IMR-90 (cell line): ENCODE measurements at regions not wholly inside any gene's neighbourhood (a gene's known extent, or its start where the extent isn't known, plus 50 kb on each side); places are given as distances from the start of the nearest gene placed in this dataset.

Experiments
- ATAC-seq: fragments of 200-7000 bp; cut with Tn5 transposase; 2 replicates; pipeline ENCODE4 v1.9.1; 2020; ENCODE audit warnings: low read depth, mild to moderate bottlenecking, moderate library complexity
- BruUV-seq: library from RNA; stranded (reverse); fragments of 400-500 nt; replicated peaks from 2 replicates; lab custom pipeline; 2021; lab: Mats Ljungman, UMichigan
- CTCF ChIA-PET: fragments of 300-600 bp; formaldehyde crosslinking; extraction: SDS; loops from one replicate; lab custom pipeline; 2021; ENCODE audit warnings: antibody characterized with exemption; lab: Yijun Ruan, JAX
- POLR2A ChIA-PET: fragments of 300-600 bp; sonication (Branson Sonifier 250); formaldehyde crosslinking; loops from one replicate; lab custom pipeline; 2022; ENCODE audit warnings: antibody characterized with exemption; ENCODE audit not compliant: unreplicated experiment; lab: Charles Lee
- DNase-seq: peaks from one replicate; pipeline ENCODE4 v3.0.0; 2013
- H2AFZ ChIP-seq: replicated peaks from 2 replicates; pipeline ENCODE3; 2013; ENCODE audit warnings: low read length, mild to moderate bottlenecking; ENCODE audit not compliant: poor library complexity
- H2AK5ac ChIP-seq: 2 replicates; pipeline ENCODE4 v1.6.1; 2013; ENCODE audit warnings: low read depth, low read length, inconsistent platforms
- H2AK9ac ChIP-seq: replicated peaks from 2 replicates; pipeline ENCODE3; 2013; ENCODE audit warnings: mild to moderate bottlenecking, low read depth, low read length, moderate library complexity; ENCODE audit not compliant: poor library complexity
- H2BK120ac ChIP-seq: 2 replicates; pipeline ENCODE4 v1.6.1; 2013; ENCODE audit warnings: low read depth, low read length, inconsistent platforms
- H2BK15ac ChIP-seq: 3 replicates; pipeline ENCODE4 v1.6.1; 2013; ENCODE audit warnings: low read depth, low read length, inconsistent platforms
- H2BK20ac ChIP-seq: 2 replicates; pipeline ENCODE4 v1.6.1; 2013; ENCODE audit warnings: low read depth, mild to moderate bottlenecking, inconsistent platforms, low read length, moderate library complexity
- H2BK5ac ChIP-seq: 2 replicates; pipeline ENCODE4 v1.6.1; 2013; ENCODE audit warnings: mild to moderate bottlenecking, low read depth, low read length, inconsistent platforms; ENCODE audit not compliant: poor library complexity, severe bottlenecking
- H3K14ac ChIP-seq: replicated peaks from 2 replicates; pipeline ENCODE4 v1.6.1; 2013; ENCODE audit warnings: low read depth, low read length, inconsistent platforms
- H3K18ac ChIP-seq: 2 replicates; pipeline ENCODE4 v1.6.1; 2013; ENCODE audit warnings: low read depth, low read length, control low read depth
- H3K23ac ChIP-seq: 2 replicates; pipeline ENCODE4 v1.6.1; 2013; ENCODE audit warnings: low read depth, low read length, inconsistent platforms
- H3K27ac ChIP-seq: 2 replicates; pipeline ENCODE4 v1.5.1; 2013; ENCODE audit warnings: mild to moderate bottlenecking, control low read depth, low read length; ENCODE audit not compliant: insufficient read depth
- H3K27me3 ChIP-seq: 2 replicates; pipeline ENCODE4 v1.6.1; 2013; ENCODE audit warnings: low read length; ENCODE audit not compliant: control insufficient read depth, insufficient read depth
- H3K36me3 ChIP-seq: 2 replicates; pipeline ENCODE4 v1.6.1; 2013; ENCODE audit warnings: low read length, mixed read lengths; ENCODE audit not compliant: control insufficient read depth, insufficient read depth
- H3K4ac ChIP-seq: 2 replicates; pipeline ENCODE4 v1.6.1; 2013; ENCODE audit warnings: low read depth, low read length, inconsistent platforms
- H3K4me1 ChIP-seq: 2 replicates; pipeline ENCODE4 v1.6.1; 2013; ENCODE audit warnings: low read length, mixed read lengths; ENCODE audit not compliant: control insufficient read depth, insufficient read depth
- H3K4me2 ChIP-seq: 2 replicates; pipeline ENCODE4 v1.6.1; 2013; ENCODE audit warnings: low read depth, mild to moderate bottlenecking, control low read depth, low read length, moderate library complexity
- H3K4me3 ChIP-seq: 2 replicates; pipeline ENCODE4 v1.5.1; 2013; ENCODE audit warnings: low read depth, mild to moderate bottlenecking, control low read depth, low read length, moderate library complexity; ENCODE audit not compliant: insufficient read depth
- H3K56ac ChIP-seq: 2 replicates; pipeline ENCODE4 v1.6.1; 2013; ENCODE audit warnings: low read length, inconsistent platforms; ENCODE audit not compliant: insufficient read depth; ENCODE audit errors: extremely low read depth
- H3K79me1 ChIP-seq, 2 experiments: 2 replicates each; pipeline ENCODE4 v1.6.1; 2013; ENCODE audit warnings: low read length in 2 of 2, inconsistent platforms in 1 of 2, low read depth in 1 of 2
- H3K9ac ChIP-seq: 2 replicates; pipeline ENCODE4 v1.6.1; 2013; ENCODE audit warnings: low read depth, low read length, control low read depth
- H3K9me1 ChIP-seq: 2 replicates; pipeline ENCODE4 v1.6.1; 2013; ENCODE audit warnings: low read length, inconsistent platforms; ENCODE audit not compliant: insufficient read depth
- H3K9me3 ChIP-seq: 2 replicates; pipeline ENCODE4 v1.6.1; 2013; ENCODE audit warnings: low read length; ENCODE audit not compliant: control insufficient read depth, insufficient read depth
- H4K20me1 ChIP-seq: 2 replicates; pipeline ENCODE4 v1.6.1; 2013; ENCODE audit warnings: low read length, inconsistent platforms; ENCODE audit not compliant: insufficient read depth
- H4K5ac ChIP-seq: 2 replicates; pipeline ENCODE4 v1.6.1; 2013; ENCODE audit warnings: mild to moderate bottlenecking, low read depth, low read length, control low read depth
- H4K8ac ChIP-seq, 2 experiments: 2 replicates each; pipeline ENCODE4 v1.6.1; 2013; ENCODE audit warnings: low read depth in 2 of 2, low read length in 2 of 2, control low read depth in 1 of 2, inconsistent platforms in 1 of 2
- H4K91ac ChIP-seq: 2 replicates; pipeline ENCODE4 v1.6.1; 2013; ENCODE audit warnings: low read depth, low read length, inconsistent platforms; ENCODE audit not compliant: insufficient read depth
- BHLHE40 ChIP-seq: fragments of 150-350 bp; IDR thresholded peaks from 2 replicates; pipeline ENCODE4 v1.6.1; 2016; ENCODE audit warnings: mild to moderate bottlenecking, low read depth, low read length
- CEBPB ChIP-seq: IDR thresholded peaks from 2 replicates; pipeline ENCODE4 v1.6.1; 2012; ENCODE audit warnings: low read depth, low read length, improper control_type of control experiment
- CHD1 ChIP-seq: IDR thresholded peaks from 2 replicates; pipeline ENCODE4 v1.6.1; 2012; ENCODE audit warnings: low read depth, low read length, improper control_type of control experiment
- FOS ChIP-seq: fragments of 150-350 bp; IDR thresholded peaks from 2 replicates; pipeline ENCODE4 v1.6.1; 2016; ENCODE audit warnings: low read depth, low read length
- MAFK ChIP-seq: IDR thresholded peaks from 2 replicates; pipeline ENCODE4 v1.6.1; 2012; ENCODE audit warnings: low read depth, low read length, improper control_type of control experiment
- MAZ ChIP-seq: IDR thresholded peaks from 2 replicates; pipeline ENCODE4 v1.6.1; 2012; ENCODE audit warnings: low read depth, mild to moderate bottlenecking, low read length, improper control_type of control experiment, moderate library complexity, borderline replicate concordance
- MXI1 ChIP-seq: IDR thresholded peaks from 2 replicates; pipeline ENCODE4 v1.6.1; 2012; ENCODE audit warnings: low read depth, mild to moderate bottlenecking, low read length, moderate library complexity, borderline replicate concordance
- NFE2L2 ChIP-seq: fragments of 150-350 bp; IDR thresholded peaks from 2 replicates; pipeline ENCODE4 v1.6.1; 2016; ENCODE audit warnings: low read depth, mild to moderate bottlenecking, low read length
- POLR2A ChIP-seq: IDR thresholded peaks from 2 replicates; pipeline ENCODE4 v1.6.1; 2012; ENCODE audit warnings: mild to moderate bottlenecking, low read depth, low read length
- RAD21 ChIP-seq: IDR thresholded peaks from 2 replicates; pipeline ENCODE4 v1.6.1; 2012; ENCODE audit warnings: low read length, improper control_type of control experiment
- RCOR1 ChIP-seq: IDR thresholded peaks from 2 replicates; pipeline ENCODE4 v1.6.1; 2012; ENCODE audit warnings: mild to moderate bottlenecking, low read length, improper control_type of control experiment; ENCODE audit not compliant: insufficient replicate concordance
- RFX5 ChIP-seq: IDR thresholded peaks from 2 replicates; pipeline ENCODE4 v1.8.0; 2012; ENCODE audit warnings: low read depth, mild to moderate bottlenecking, low read length, moderate library complexity
- SMC3 ChIP-seq: fragments of 150-350 bp; IDR thresholded peaks from 2 replicates; pipeline ENCODE4 v1.6.1; 2016; ENCODE audit warnings: low read depth, mild to moderate bottlenecking, antibody characterized with exemption, low read length, moderate library complexity
- WGBS, 2 experiments: methylation state at CpG; one replicate each; pipeline versions ENCODE4 v1.1.5 to v1.1.7; 2013; ENCODE audit warnings: missing lambda C conversion rate in 2 of 2; ENCODE audit not compliant: insufficient read length in 1 of 2; ENCODE audit errors: extremely low coverage in 2 of 2; 5-methylcytosine and 5-hydroxymethylcytosine counted together
- dilution Hi-C: fragments of 300-500 bp; cut with HindIII; formaldehyde crosslinking; loops from one replicate; pipeline ENCODE4 v1.14.3; 2018; ENCODE audit warnings: low sequenced_read_pairs; ENCODE audit not compliant: unreplicated experiment
- in situ Hi-C: fragments of 300-500 bp; cut with MboI; formaldehyde crosslinking; loops from 3 replicates; pipeline ENCODE4 v1.14.3; 2019; ENCODE audit warnings: low sequenced_read_pairs, inconsistent platforms, mixed read lengths
- intact Hi-C: fragments of 100-400 bp; cut with micrococcal nuclease; formaldehyde crosslinking; loops from 2 replicates; pipeline ENCODE4 v1.10.0; 2022
- TF ChIP-seq, protein P1 (sequence below): conservative IDR thresholded peaks from 2 replicates; pipeline ENCODE4 v1.5.1; 2012; ENCODE audit warnings: mild to moderate bottlenecking, low read depth, low read length, improper control_type of control experiment
- TF ChIP-seq, protein P2 (sequence below): fragments of 150-350 bp; IDR thresholded peaks from 2 replicates; pipeline ENCODE4 v1.6.1; 2017; ENCODE audit warnings: mild to moderate bottlenecking, antibody characterized with exemption, low read length, low read depth

- ATAC-seq = peak; percentile 60
- TF ChIP-seq, protein P1, sequence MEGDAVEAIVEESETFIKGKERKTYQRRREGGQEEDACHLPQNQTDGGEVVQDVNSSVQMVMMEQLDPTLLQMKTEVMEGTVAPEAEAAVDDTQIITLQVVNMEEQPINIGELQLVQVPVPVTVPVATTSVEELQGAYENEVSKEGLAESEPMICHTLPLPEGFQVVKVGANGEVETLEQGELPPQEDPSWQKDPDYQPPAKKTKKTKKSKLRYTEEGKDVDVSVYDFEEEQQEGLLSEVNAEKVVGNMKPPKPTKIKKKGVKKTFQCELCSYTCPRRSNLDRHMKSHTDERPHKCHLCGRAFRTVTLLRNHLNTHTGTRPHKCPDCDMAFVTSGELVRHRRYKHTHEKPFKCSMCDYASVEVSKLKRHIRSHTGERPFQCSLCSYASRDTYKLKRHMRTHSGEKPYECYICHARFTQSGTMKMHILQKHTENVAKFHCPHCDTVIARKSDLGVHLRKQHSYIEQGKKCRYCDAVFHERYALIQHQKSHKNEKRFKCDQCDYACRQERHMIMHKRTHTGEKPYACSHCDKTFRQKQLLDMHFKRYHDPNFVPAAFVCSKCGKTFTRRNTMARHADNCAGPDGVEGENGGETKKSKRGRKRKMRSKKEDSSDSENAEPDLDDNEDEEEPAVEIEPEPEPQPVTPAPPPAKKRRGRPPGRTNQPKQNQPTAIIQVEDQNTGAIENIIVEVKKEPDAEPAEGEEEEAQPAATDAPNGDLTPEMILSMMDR = peak; percentile 51
- TF ChIP-seq MAZ (no peak), FOS (no peak), MAFK (no peak), CEBPB (no peak), RFX5 (no peak), RCOR1 (no peak), MXI1 (no peak), BHLHE40 (no peak), POLR2A (no peak), RAD21 (0 out of 2 replicates have a peak, but pooled peaks have one; percentile 14), NFE2L2 (no peak), SMC3 (0 out of 2 replicates have a peak, but pooled peaks have one; percentile 10), CHD1 (no peak)
- TF ChIP-seq, protein P2, sequence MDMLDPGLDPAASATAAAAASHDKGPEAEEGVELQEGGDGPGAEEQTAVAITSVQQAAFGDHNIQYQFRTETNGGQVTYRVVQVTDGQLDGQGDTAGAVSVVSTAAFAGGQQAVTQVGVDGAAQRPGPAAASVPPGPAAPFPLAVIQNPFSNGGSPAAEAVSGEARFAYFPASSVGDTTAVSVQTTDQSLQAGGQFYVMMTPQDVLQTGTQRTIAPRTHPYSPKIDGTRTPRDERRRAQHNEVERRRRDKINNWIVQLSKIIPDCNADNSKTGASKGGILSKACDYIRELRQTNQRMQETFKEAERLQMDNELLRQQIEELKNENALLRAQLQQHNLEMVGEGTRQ = no peak
These were observed 220.1 kb upstream of the STK26 start for GRCh38 chrX:131802836-131803626.

More at GRCh38 chrX:131802836-131803626, 220.1 kb upstream of the STK26 start:
- no peak overlapping the region for H3K27ac ChIP-seq
- no peak overlapping the region for H2BK20ac ChIP-seq
- no peak overlapping the region for H4K8ac ChIP-seq
- H3K4me1 ChIP-seq = no peaks in the 10 kb centered on the region
- H2BK120ac ChIP-seq = no peak overlapping the region
- POLR2A ChIA-PET = no interaction called here
- peak overlapping the region; percentile 58 for H2AK9ac ChIP-seq
- intact Hi-C loops (no loop called here), dilution Hi-C loops (no loop called here), in situ Hi-C loops (no loop called here)
- H3K9ac ChIP-seq = no peak overlapping the region
- no peak overlapping the region for H3K14ac ChIP-seq
- BruUV-seq = no TSS peak
- peak overlapping the region; percentile 95 for H3K4me2 ChIP-seq
- H3K56ac ChIP-seq = no peak overlapping the region
- H4K20me1 ChIP-seq = no peaks in the 10 kb centered on the region
- peaks cover 2% of the 10 kb centered on the region; the same call in 1 of the 2 replicates for H3K27me3 ChIP-seq
- H4K5ac ChIP-seq = no peak overlapping the region
- peak; percentile 52 for DNase-seq
- CTCF ChIA-PET = no interaction called here
- H3K36me3 ChIP-seq = no peaks in the 10 kb centered on the region
- peak overlapping the region; percentile 39 for H3K4me3 ChIP-seq
- H2AFZ ChIP-seq = peak overlapping the region; percentile 56
- 22% methylated on average over 3 of the region's 19 CpGs; no CpG with 5 or more reads in 1 of the 2 experiments for WGBS, 2 experiments
- H2BK15ac ChIP-seq = no peak overlapping the region
- no peaks in the 10 kb centered on the region for H3K9me3 ChIP-seq
- no peaks in the 10 kb centered on the region for H3K79me1 ChIP-seq
- H2BK5ac ChIP-seq = no peak overlapping the region
- H2AK5ac ChIP-seq = no peak overlapping the region
- H4K91ac ChIP-seq = no peak overlapping the region
- H3K23ac ChIP-seq = no peak overlapping the region
- no peak overlapping the region for H3K4ac ChIP-seq
- H3K18ac ChIP-seq = no peak overlapping the region
- no peaks in the 10 kb centered on the region for H3K9me1 ChIP-seq
